Spleen (tissue), 11 donors: ENCODE measurements at regions not wholly inside any gene's neighbourhood (a gene's known extent, or its start where the extent isn't known, plus 50 kb on each side); places are given as distances from the start of the nearest gene placed in this dataset.

ENCODE experiments used
- DNase-seq: peaks from one replicate; pipeline ENCODE4 v3.0.0-alpha.2; 2020
- H3K27ac ChIP-seq, 8 donors: fragments of 200-600 bp; sonication (generic) in 7 of 8; 1 replicate in 4 of 8; 2 replicates in 4 of 8; pipeline versions ENCODE4 v1.5.0 to v1.8.0; 2016 to 2021; ENCODE audit warnings: inconsistent platforms in 4 of 8, mild to moderate bottlenecking in 4 of 8, moderate library complexity in 1 of 8
- H3K27me3 ChIP-seq, 7 donors: fragments of 200-600 bp; sonication (generic) in 6 of 7; replicated peaks in 1 of 7; 1 replicate in 4 of 7; 2 replicates in 3 of 7; pipeline versions ENCODE4 v1.5.0 to v1.8.0; 2016 to 2021; ENCODE audit warnings: inconsistent platforms in 3 of 7, mild to moderate bottlenecking in 1 of 7
- H3K36me3 ChIP-seq, 6 donors: fragments of 200-600 bp; sonication (generic) in 5 of 6; 1 replicate in 4 of 6; 2 replicates in 2 of 6; pipeline versions ENCODE4 v1.5.0 to v1.8.0; 2016 to 2021; ENCODE audit warnings: inconsistent platforms in 2 of 6
- H3K4me1 ChIP-seq, 6 donors: fragments of 200-600 bp; sonication (generic) in 5 of 6; 1 replicate in 3 of 6; 2 replicates in 3 of 6; pipeline versions ENCODE4 v1.5.0 to v1.8.0; 2016 to 2021; ENCODE audit warnings: inconsistent platforms in 3 of 6
- H3K4me3 ChIP-seq, 8 donors: fragments of 200-600 bp; sonication (generic) in 7 of 8; 1 replicate in 4 of 8; 2 replicates in 4 of 8; pipeline versions ENCODE4 v1.5.0 to v1.8.0; 2016 to 2021; ENCODE audit warnings: inconsistent platforms in 4 of 8, mild to moderate bottlenecking in 4 of 8, moderate library complexity in 2 of 8
- H3K9me3 ChIP-seq, 8 donors: fragments of 200-600 bp; sonication (generic) in 7 of 8; 1 replicate in 4 of 8; 2 replicates in 4 of 8; pipeline versions ENCODE4 v1.5.0 to v1.8.0; 2016 to 2021; ENCODE audit warnings: inconsistent platforms in 4 of 8
- POLR2A ChIP-seq, 3 donors: fragments of 450-650 bp; IDR thresholded peaks; one replicate each; pipeline ENCODE4 v1.5.1; 2017; ENCODE audit warnings: antibody characterized with exemption in 3 of 3, mild to moderate bottlenecking in 1 of 3
- POLR2AphosphoS5 ChIP-seq, 3 donors: sonication (generic); formaldehyde crosslinking; IDR thresholded peaks; one replicate each; pipeline ENCODE4 v1.5.1; 2017; ENCODE audit warnings: antibody characterized with exemption in 3 of 3
- WGBS, 5 donors: extraction: QIAGEN DNeasy Blood & Tissue Kit in 3 of 5; methylation state at CpG; one replicate each; pipeline versions ENCODE4 v1.1.5 to v1.1.7; 2013 to 2018; 5-methylcytosine and 5-hydroxymethylcytosine counted together
- intact Hi-C: fragments of 100-400 bp; cut with DNase I; formaldehyde crosslinking; loops from one replicate; pipeline ENCODE4 v1.15.0; 2023; ENCODE audit warnings: low total_unique reads
- TF ChIP-seq, protein P1 (sequence below), 11 experiments: fragments of 200-600 bp in 7 of 11; fragments of 450-650 bp in 4 of 11; sonication (generic) in 4 of 11; IDR thresholded peaks in 8 of 11; conservative IDR thresholded peaks in 3 of 11; 1 replicate in 7 of 11; 2 replicates in 4 of 11; pipeline versions ENCODE4 v1.4.0 to v1.8.0; 2016 to 2021; ENCODE audit warnings: antibody characterized with exemption in 11 of 11, inconsistent platforms in 4 of 11, mild to moderate bottlenecking in 1 of 11
- donor health status: healthy with polysubstance abuse.
- donor health status: DM: no; HTN: no; CAD: no; lungs with moderate emphysema.
- donor health status: DM: no; HTN: no; CAD: no.
- donor health status: Bipolar disorder and iron deficiency.
- donor health status: healthy.
- donor health status: DM: no; HTN: no; CAD: no.
- donor health status: DM: yes; HTN: yes; CAD: no.

DNA sequence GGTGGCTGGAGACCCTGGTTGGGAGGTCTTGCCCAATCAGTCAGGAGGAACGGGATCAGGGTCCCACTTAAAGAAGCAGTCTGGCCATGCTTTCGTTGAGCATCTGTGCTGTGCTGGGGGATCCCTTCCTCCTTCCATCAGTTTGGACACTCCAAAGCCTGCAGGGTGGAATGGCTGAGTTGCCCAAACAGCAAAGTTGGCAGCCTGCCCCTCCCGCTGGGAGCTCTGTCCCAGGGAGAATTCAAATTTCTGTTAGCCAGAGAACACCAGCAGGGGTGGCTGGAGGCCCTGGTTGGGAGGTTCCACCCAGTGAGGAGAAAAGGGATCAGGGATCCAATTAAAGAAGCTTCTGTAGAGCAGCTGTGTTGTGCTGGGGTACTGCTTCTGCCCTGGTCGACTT, 96.9 kb upstream of the CTAGE1 start:
- DNase-seq: no peak
- H3K27ac ChIP-seq: no peak overlapping the region
- no peaks in the 10 kb centered on the region for H3K4me1 ChIP-seq
- H3K36me3 ChIP-seq: no peaks in the 10 kb centered on the region
- intact Hi-C loops: no loop called here
- no peaks in the 10 kb centered on the region for H3K9me3 ChIP-seq
- WGBS, 5 donors: 85 to 95% (median 91%) methylated on average over 3 to 4 of the region's 4 CpGs
- H3K27me3 ChIP-seq: no peaks in the 10 kb centered on the region
- no peak for TF ChIP-seq POLR2AphosphoS5 (IDR thresholded peaks at IDR 0.05)
- TF ChIP-seq, protein P1, sequence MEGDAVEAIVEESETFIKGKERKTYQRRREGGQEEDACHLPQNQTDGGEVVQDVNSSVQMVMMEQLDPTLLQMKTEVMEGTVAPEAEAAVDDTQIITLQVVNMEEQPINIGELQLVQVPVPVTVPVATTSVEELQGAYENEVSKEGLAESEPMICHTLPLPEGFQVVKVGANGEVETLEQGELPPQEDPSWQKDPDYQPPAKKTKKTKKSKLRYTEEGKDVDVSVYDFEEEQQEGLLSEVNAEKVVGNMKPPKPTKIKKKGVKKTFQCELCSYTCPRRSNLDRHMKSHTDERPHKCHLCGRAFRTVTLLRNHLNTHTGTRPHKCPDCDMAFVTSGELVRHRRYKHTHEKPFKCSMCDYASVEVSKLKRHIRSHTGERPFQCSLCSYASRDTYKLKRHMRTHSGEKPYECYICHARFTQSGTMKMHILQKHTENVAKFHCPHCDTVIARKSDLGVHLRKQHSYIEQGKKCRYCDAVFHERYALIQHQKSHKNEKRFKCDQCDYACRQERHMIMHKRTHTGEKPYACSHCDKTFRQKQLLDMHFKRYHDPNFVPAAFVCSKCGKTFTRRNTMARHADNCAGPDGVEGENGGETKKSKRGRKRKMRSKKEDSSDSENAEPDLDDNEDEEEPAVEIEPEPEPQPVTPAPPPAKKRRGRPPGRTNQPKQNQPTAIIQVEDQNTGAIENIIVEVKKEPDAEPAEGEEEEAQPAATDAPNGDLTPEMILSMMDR (IDR thresholded peaks at IDR 0.05 in 8 of 11, conservative IDR thresholded peaks at IDR 0.05 in 3 of 11): no peak
- TF ChIP-seq POLR2A (IDR thresholded peaks at IDR 0.05): no peak
- H3K4me3 ChIP-seq: no peak overlapping the region

DNA sequence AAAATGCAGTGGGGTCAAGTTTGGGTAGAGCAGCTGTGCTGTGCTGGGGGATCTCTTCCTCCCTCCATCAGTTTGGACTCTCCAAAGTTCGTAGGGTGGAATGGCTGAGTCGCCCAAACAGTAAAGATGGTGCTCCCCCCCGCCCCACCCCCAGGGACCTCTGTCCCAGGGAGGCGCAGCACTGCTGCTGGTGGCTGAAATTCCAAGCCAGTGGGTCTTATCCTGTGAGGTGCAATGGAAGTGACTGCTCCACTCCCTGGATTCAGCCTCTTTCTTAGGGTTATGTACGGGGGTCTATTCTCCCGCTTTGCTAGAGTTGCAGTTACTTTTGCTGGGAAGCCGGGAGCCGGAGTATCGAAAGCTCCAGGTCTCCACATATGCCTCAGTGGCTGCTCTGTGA, 97.5 kb upstream of the CTAGE1 start:
- 86 to 97% (median 94%) methylated on average over 6 to 9 of the region's 9 CpGs for WGBS, 5 donors
- Histone ChIP-seq H3K27ac (no peak overlapping the region), H3K27me3 (no peaks in the 10 kb centered on the region), H3K4me1 (no peaks in the 10 kb centered on the region), H3K9me3 (no peaks in the 10 kb centered on the region), H3K36me3 (no peaks in the 10 kb centered on the region), H3K4me3 (no peak overlapping the region)
- intact Hi-C loops: no loop called here
- DNase-seq: no peak
- TF ChIP-seq, protein P1 (IDR thresholded peaks at IDR 0.05 in 8 of 11, conservative IDR thresholded peaks at IDR 0.05 in 3 of 11): no peak
- no peak for TF ChIP-seq POLR2A (IDR thresholded peaks at IDR 0.05)
- TF ChIP-seq POLR2AphosphoS5 (IDR thresholded peaks at IDR 0.05): no peak

DNA sequence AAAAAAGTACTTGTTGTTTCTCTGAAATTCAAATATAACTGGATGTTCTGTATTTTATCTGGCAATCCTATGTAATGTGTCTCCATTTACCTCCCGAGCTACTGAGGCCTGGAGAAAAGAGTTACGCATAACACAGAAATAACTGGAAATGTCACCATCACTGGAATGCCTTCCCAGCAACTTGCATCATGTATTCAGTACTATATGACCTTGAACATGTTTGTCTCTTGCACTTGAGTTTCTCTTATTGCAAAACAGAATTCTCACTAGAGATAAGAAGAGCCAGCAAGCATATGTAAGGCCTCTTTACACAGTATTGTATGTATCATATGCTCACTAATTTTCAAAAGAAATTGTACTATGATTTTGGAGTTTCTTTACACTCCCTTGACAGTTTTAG, 99.6 kb upstream of the CTAGE1 start:
- no peak overlapping the region for H3K27ac ChIP-seq
- H3K27me3 ChIP-seq: no peaks in the 10 kb centered on the region
- H3K36me3 ChIP-seq: no peaks in the 10 kb centered on the region
- intact Hi-C loops: no loop called here
- 66 to 95% (median 70%) methylated on average over 2 of the region's 2 CpGs for WGBS, 5 donors
- no peak for DNase-seq
- no peaks in the 10 kb centered on the region for H3K9me3 ChIP-seq
- H3K4me1 ChIP-seq: no peaks in the 10 kb centered on the region
- TF ChIP-seq, protein P1 (IDR thresholded peaks at IDR 0.05 in 8 of 11, conservative IDR thresholded peaks at IDR 0.05 in 3 of 11): no peak
- TF ChIP-seq POLR2A (IDR thresholded peaks at IDR 0.05): no peak
- no peak for TF ChIP-seq POLR2AphosphoS5 (IDR thresholded peaks at IDR 0.05)
- no peak overlapping the region for H3K4me3 ChIP-seq

DNA sequence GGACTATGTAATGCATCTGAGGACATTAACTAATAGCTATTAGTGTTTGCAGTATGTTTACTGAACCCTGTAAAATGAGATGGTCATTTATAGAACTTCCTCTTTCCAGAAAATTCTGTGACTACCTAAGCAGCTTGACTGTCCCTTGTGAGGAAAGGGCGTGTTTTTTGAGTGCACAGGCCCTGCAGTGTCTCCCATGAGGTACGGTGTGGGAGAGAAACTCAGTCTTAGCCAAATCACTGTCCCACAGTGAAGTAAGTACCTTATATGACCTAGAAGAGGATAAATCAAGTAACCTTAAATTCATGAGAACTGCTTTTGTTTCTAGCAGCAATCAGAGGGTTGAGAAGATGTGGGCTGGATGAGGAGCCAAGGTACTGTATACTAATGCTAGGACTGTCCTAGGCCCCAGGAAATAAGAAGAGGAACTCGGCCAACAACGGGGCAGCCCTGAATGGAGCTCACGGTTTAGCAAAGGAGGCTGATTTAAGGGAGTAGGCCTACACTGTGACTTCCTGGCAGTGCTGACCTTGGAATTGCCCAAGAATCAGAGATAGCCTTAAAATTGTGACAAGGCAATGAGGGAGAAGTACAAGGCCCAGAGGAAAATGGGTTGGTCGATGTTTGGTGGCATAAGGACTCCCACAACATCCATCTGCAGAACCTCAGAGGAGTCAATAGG, 103.5 kb upstream of the CTAGE1 start:
- Histone ChIP-seq H3K27me3 (no peaks in the 10 kb centered on the region), H3K4me3 (no peak overlapping the region), H3K27ac (no peak overlapping the region), H3K9me3 (no peaks in the 10 kb centered on the region), H3K4me1 (no peaks in the 10 kb centered on the region), H3K36me3 (no peaks in the 10 kb centered on the region)
- intact Hi-C loops: no loop called here
- no peak for DNase-seq
- no peak for TF ChIP-seq POLR2A (IDR thresholded peaks at IDR 0.05)
- TF ChIP-seq, protein P1 (IDR thresholded peaks at IDR 0.05 in 8 of 11, conservative IDR thresholded peaks at IDR 0.05 in 3 of 11): no peak
- TF ChIP-seq POLR2AphosphoS5 (IDR thresholded peaks at IDR 0.05): no peak
- 41 to 64% (median 51%) methylated on average over 6 of the region's 6 CpGs for WGBS, 5 donors
